Stimulated activated CD4-positive, alpha-beta T cell treated with anti-CD3 and anti-CD28 coated beads, Interleukin-1b, Interleukin-23, amount 100 ng/mL, for 1 hour (primary cell): ENCODE measurements at regions not wholly inside any gene's neighbourhood (a gene's known extent, or its start where the extent isn't known, plus 50 kb on each side); places are given as distances from the start of the nearest gene placed in this dataset.

Experiments used
- DNase-seq, 2 donors: peaks; one replicate each; pipeline ENCODE4 v3.0.0-alpha.2; 2020; ENCODE audit warnings: low read depth in 2 of 2

DNA sequence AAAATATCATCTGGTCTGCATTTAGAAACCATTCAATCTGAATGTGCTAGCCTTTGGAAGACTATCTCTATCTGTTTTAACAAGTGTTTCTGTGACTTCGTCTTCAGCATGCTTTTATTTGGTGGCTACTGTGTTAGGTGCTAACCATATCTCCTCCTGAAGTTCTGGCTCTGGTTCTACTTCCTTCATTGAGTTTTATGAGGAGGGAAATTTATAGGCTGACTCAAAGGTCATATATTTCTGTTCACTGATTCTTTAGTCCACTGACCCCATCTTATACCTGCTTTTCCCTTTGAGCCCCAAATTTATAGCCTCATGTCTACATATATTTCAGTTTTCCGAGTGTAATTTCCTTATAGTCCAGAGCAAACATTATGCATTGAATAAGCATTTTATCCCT, 295.0 kb upstream of the RASGRP1 start:
- DNase-seq: no peak

DNA sequence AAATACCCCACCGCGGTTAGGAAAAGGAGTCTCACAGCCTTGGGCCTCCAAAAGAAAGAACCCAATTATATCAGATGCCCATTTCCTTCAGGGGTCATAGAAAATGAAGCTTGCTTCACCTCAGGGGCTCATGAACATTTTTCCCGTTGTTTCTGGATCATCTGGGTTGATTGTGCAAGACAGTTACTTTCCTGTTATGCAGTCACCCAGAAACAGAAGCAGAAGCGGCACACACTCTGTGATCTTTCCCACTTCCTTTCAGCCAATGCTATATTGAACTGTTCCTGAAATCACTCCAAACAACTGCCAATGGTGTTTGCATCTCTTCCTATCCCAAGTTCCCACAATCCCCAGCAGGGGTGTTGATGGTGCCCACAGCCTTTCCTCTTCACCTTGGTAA, 295.6 kb upstream of the RASGRP1 start:
- no peak for DNase-seq

DNA sequence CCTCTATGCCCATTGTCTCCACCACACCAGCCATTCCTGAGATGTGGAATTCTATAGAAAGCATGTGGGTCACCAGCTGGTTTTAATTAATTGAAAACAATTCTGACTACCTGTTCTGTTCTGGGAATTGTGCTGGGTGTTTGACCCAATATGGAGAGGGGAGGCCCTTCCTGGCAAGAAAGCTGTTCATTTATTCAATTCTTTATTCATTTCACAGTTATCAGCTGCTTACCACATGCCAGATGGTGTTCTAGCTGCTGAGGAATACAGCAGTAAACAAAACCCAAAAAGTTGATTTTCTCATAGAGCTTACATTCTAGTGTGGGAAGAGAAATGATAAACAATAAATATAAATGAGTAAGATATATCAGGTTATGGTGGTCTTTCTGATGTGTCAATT, 296.1 kb upstream of the RASGRP1 start:
- no peak for DNase-seq

DNA sequence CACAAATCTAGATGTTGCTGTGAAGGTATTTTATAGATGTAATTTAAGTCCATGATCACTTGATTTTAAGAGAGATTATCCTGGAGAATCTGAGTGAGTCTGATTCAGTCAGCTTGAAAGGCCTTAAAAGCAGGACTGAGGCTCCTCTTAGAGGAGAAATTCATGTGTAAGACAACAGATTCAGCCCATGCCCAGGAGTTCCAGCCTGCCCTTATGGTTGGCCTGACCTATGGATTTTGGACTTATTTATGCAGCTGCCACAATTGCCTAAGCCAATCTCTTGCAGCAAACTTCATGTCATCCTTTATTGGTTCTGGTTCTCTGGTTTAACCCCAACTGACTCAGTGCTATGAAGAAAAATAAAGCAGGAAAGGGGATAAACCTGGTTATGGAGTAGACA, 296.5 kb upstream of the RASGRP1 start:
- DNase-seq: no peak

DNA sequence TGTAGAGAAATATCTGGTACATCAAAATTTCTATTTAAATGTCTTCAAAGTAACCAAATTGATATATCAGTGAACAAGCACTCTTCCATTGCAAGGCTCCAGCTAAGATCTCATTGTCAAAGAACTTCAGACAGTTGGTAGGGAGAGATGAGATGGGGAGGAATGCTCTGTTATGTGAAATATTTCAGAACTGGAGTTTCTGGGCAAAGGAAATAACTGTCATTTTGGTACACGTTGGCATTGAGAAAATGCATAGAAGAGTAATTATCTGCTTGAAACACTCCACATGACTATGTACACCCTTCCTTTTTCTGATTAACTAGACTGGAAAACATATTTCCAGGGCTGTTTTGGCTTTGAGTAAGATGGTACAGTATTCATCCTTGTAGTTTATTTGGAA, 297.5 kb upstream of the RASGRP1 start:
- no peak for DNase-seq

DNA sequence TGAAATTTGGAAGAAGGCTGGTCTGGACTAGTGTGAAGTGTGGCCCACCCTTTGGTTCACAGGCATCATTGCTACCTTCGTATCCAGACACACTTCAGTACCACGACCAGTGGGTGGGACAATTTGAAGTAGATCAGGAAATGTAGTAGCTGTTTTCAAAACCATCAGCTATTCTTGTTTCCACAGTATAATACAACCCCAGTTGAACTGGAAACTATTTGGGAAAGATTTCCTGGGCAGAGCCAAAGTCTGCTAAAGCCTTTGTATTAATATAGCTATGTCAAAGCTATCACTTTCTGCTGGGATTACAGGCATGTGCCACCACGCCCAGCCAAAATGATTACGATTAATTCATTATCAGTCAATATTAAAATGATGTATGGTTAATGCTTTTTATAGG, 298.8 kb upstream of the RASGRP1 start:
- no peak for DNase-seq

DNA sequence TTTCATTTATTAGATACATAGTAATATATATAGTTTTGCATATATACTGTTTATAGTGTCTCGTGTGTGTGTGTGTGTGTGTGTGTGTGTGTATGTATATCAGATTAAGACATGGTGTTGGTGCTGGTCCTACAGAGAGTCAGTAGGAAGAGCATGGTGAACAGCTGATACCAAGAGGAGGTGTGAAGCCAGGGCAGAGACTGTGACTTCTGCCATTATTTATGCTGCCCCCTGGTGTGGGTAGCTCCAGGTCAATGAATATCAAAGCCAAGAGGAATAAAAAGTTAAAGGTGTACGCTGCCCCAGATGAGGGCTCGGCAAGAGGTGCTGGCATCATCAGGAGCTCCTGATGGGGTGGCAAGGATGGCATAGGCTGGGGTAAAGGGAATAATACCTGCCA, 299.5 kb upstream of the RASGRP1 start:
- DNase-seq: no peak

DNA sequence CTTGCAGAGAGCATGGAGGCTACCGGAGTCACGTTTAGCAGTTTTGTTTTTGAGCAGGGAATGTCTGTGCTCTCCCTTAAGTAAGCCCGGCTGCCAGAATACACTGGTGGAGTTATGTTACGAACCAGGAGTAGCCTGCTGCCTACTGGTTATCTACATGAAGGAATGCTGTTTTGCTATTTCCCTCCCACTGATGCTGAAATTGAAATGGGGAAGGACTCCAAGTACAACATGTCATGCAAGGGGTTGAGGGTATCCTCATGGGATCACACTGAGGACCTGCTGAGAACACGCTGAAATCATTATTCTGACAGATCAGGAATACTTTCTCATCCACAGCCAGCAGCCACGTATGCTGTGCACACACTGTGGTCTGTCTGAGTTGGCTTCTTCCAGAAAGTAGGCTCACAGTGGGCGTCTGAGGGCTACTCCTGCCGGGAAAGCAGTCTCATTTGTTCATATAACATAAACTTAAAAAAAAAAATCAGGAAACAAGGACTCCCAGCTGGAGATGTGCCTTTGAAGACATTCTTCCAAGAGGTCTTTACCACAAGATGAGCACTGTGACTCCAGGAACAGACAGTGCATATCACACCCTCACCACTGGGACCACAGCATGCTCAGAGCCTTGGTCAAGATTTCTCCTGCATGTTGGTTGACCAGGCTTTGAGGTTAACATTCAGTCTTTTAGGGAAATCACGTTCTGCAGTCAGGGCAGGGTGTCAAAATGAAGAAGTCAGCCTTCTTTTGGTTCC, 300.4 kb upstream of the RASGRP1 start:
- no peak for DNase-seq

DNA sequence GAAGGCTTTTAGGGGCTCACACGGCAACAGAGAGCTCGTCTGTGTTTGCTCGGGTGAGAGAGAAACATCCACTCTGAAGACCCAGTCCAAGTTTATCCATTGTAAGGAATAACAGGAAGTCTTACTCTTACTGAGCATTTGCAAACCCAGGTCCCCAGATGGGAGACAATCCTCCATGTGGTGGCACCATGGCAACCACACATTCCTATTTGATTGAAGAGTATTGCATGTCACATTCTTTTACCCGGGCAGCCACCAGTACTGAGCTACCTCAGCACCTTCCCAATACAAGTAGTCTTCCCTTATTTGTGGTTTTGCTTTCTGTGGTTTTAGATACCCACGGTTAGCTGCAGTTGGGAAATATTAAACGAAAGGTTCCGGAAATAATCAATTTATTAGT, 302.9 kb upstream of the RASGRP1 start:
- no peak for DNase-seq

DNA sequence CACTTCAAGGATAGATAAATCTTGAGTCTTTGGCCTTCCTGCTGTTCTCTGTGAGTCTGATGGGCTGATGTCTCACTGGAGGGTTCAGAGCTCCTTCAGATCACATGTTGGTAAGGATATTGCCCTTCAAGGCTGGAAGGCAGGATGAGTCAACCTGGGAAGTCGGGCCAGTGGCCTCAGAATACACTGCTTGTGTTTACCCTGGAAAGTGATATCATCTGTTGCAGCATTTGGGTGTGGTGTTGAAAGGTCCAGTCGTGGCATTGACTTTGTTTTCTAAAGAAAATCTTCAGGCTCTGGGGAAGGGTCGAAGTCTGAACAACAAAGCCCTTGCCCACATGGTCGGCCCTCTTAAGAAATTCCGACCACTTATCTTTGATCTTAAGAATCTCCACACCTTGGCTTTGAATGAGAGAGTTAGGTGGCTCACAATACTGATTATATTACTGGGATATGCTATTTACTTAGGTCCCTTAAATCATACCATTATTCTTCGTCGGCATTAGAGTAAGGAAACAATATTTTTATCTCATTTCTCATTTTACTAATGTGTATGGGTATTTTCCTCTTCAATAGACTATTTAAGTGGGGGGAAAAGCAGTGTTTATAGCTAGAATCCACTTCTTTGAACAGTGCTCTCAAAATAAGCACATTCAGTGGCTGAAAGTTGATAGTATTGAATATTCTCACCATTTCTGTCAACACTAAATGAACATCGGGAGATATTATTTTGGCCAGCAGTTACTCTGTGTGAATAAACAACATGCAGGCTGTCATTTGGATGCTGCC, 303.9 kb upstream of the RASGRP1 start:
- DNase-seq: no peak

DNA sequence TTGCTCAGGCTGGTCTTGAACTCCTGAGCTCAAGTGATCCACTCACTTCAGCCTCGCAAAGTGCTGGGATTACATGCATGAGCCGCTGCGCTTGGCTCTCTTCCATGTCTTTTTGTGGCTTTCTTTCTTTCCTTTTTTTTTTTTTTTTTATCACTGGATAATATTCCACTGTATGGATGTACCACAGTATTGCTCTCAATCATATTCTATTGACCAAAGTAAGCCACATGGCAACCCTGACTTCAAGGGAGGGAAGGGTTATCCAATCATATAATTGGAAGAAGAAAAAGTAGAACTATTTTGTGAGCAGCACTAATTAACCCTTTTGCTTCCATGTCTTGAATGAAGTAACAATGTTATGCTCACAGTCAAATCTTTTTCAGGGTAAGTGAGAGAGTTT, 307.0 kb upstream of the RASGRP1 start:
- no peak for DNase-seq

DNA sequence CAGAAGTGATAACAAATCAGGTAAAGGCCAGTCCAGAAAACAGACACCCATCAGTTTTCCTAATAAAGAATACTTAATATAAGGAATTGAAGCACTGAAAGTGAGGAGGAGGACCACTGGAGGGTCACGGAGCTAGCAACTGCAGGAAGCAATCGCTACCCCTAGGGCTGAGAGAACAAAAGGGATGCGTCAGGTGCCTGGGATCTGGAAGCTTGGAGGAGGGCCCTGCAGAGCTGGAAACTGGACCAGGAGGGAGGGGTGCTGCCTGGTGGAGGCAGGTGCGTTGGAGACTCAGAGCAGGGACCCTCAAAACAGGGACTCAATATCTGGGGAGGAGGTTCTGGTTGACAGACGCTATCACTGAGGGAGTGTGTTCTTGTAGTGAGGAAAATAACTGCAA, 308.1 kb upstream of the RASGRP1 start:
- DNase-seq: no peak

DNA sequence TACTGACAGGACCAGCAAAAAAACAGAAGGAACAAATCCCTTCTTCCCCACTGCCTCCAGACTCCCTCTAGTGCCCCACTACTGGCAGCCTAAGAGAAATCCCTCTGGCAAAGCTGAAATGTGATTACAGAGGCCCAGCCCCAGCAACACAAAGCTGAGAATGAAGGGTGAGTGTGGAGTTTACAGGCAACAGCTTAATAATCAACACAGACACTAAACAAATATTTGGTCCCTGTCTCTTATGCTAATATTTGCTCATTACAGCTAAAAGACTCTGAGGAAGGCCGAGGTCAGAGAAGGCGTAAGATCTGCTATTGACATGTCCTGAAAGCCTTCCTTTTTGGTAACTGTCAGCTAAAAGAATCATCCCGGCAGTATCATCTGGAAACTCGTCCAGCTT, 308.5 kb upstream of the RASGRP1 start:
- DNase-seq: no peak

DNA sequence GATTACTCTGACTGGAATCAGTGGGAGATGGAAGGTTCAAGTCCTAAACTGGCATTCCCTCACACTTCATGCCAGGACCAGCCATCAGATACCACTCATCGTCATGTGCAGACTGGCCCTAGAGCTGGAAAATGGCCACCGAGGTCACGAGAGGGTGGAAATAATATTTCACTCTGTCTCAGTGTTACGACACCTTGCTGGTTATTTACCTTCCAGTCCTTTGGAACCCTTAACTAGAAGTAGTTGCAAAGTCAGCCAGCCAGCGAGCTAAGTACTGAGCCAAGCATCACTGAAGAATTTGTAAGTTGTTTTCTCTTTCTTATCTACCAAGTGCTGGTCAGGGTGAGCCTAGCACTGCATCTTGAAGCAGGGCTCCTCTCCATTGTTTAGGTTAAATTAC, 309.9 kb upstream of the RASGRP1 start:
- DNase-seq: no peak

DNA sequence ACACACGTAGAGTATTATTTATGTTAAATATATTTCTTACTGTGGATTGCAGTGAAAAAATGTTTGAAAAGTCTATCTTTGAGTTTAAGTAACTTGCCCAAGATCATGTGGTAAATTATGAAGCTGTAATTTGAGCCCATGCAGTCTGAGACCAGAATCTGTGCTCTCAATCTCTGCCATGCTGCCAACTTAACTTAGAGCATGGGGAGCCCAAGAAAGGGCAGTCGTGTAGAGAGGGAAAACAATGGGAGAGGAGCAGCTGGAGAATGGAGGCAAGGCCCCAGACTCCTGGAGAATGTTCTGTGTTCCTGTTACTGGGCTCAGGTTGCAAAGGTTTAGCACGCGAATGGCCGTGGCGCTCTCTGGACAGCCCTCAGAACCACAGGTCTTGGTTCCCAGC, 311.6 kb upstream of the RASGRP1 start:
- no peak for DNase-seq

DNA sequence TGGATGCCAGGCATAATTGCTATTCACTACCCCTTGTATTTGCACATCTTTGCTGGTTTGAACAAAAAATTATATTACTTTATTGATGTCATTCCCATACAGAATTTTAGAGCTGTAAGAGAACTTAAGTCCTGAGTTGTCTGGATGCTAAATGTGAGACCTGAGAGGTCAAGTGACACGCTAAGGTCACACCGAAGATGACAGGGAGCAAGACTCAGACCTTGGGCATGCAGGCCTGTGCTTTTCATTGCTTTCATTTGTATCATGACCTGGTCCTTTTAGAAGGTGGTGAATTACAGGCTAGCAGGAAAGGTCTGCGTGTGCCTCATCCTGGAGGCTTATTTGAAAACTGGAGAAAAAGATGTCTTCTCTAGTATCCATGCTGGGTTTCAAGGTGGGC, 312.0 kb upstream of the RASGRP1 start:
- no peak for DNase-seq

DNA sequence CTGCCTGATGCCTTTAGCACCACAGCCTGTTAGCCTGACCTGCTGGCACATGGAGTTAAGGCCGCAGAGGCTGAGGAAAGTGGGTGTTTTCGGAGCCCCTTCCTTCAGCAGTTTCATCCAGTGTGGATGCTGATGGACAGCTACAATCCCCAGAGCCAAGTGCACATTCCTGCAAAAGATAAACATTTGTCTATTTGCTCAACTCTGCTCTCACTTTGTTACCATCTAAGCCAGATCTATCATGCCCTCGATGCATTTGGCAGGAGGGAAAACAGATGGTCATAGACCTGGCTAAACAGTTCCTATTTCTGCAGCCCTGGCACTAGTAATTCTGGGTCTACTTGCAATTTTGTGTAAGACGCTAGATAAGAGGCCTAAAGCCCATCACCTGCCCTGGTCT, 312.9 kb upstream of the RASGRP1 start:
- no peak for DNase-seq

DNA sequence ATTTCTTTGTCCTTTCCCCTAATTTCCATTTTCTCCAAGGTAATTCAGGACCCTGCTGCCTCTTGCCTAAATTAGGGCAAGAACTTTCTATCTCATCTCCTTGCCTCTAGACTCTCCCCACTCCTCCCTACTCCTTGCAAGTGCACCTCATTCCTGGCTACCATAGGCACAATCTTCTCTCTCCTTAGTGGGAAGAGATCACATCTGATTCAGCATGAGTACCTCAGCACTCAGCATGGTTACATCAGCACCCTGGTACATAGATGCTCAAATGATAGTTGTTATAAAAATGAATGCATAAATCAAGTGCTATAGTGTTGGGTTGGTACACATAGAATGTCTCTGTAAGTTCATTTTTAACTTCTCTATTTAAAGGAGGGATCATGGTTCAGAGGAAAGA, 313.4 kb upstream of the RASGRP1 start:
- DNase-seq: no peak

DNA sequence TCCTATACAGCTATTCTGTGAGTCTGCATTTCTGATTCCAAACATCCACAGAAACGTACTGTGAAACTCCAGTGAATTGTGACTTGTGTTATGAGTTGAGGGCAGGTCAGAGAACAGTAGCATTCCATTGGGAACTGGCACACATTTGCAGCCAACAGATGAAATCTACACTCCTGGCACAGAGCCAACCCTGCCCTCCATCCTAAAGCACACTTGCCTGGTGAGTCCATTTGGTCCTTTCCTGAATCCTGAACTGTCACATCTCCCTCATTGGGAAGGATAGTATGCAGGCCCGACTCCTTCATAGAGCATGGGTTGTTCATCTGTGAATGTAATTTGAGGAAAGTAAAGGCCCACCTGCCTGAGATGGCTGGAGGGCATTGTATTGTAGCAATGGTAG, 314.3 kb upstream of the RASGRP1 start:
- DNase-seq: no peak

DNA sequence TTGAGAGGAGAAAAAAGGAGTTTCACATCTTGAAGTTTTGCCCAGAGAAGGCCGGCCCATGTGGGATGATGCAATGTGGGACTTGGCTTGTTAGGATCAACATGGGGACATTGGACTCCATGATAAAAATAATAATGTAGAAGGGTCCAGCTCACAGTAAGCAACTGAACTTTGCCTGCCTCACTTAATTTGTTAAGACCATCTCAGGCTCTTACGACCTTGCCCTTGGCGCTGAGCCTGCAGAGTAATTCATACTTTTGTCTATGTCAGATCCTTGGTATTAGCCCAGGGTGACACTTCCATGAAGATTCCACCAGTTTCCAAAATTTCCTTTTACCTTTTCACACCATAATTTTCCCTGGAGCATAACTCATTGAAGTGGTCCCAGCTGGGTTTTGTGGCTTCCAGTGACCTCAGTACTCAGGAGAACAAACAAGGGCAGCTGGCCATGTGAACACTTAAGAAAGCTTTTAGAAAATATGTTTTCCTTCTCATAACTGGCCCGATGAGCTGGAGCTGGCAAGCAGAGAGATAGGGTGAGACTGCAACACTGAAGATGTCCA, 315.4 kb upstream of the RASGRP1 start:
- DNase-seq: no peak

DNA sequence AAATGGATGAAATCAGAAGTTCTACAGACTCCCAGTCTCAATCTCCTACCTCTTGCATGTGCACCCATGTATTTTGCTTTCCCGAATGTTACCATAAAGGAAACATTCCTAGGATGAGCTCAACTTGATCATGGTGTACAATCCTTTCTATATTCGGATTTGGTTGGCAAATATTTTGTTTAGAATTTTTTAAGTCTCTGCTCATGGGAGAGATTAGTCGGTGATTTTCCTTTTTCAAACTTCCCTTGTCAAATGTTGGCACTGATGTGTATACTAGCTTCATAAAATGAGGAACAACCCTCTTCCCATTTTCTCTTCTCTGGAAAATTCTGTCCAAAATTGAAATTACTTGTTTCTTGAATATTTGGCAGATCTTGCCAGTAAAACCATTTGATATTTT, 317.6 kb upstream of the RASGRP1 start:
- no peak for DNase-seq

DNA sequence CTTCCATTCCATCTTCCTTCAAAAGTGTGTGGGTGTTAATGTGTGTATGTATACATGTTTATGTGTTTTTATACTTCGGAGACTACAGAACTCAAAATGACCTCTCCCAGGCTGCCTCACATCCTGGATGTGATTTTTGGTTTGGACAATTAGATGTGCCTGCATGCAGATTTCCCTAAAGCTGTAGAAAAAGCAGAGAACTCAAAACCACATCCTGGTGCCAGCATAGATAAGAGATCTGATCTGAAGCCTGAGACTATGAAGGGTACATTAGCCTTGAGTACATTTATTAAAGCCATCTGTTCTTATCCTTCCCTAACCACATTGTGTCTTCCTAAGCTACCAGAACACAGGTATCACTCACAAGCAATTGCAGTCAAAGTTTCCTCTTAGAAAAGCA, 319.4 kb upstream of the RASGRP1 start:
- no peak for DNase-seq

DNA sequence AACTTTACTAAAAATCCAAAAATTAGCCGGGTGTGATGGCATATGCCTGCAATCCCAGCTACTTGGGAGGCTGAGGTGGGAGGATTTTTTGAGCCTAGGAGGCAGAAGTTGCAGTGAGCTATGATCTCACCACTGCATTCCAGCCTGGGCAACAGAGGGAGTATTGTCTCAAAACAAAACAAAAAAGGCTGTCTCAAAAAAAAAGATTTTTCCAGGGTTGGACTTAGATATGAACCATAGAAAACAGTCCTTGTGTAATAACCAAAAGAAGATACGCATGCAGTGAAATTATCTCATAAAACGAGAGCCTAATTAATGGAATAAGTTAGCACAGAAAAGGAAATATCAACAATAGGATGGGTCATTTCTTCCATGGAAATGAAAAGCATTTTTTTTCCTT, 320.4 kb upstream of the RASGRP1 start:
- DNase-seq: no peak
